Urinary bladder (tissue), 3 donors: ENCODE measurements at regions not wholly inside any gene's neighbourhood (a gene's known extent, or its start where the extent isn't known, plus 50 kb on each side); places are given as distances from the start of the nearest gene placed in this dataset.

Experiments used
- DNase-seq: peaks from one replicate; pipeline ENCODE4 v3.0.0-alpha.2; 2015; ENCODE audit errors: extremely low spot score
- H3K27ac ChIP-seq: one replicate; pipeline ENCODE4 v1.5.1; 2013; ENCODE audit warnings: low read depth, mild to moderate bottlenecking, moderate library complexity
- H3K36me3 ChIP-seq: one replicate; pipeline ENCODE4 v1.6.1; 2013; ENCODE audit warnings: mild to moderate bottlenecking, moderate library complexity; ENCODE audit not compliant: insufficient read depth
- H3K4me1 ChIP-seq: one replicate; pipeline ENCODE4 v1.6.1; 2013; ENCODE audit warnings: mild to moderate bottlenecking, moderate library complexity; ENCODE audit not compliant: insufficient read depth
- H3K4me3 ChIP-seq: one replicate; pipeline ENCODE4 v1.5.1; 2013; ENCODE audit warnings: low read depth, low read length
- WGBS: extraction: QIAGEN DNeasy Blood & Tissue Kit; methylation state at CpG from one replicate; pipeline ENCODE4 v1.1.7; 2013; 5-methylcytosine and 5-hydroxymethylcytosine counted together
- donor health status: healthy with polysubstance abuse.
- donor health status: healthy.

- Histone ChIP-seq H3K4me1 (no peaks in the 10 kb centered on the region), H3K4me3 (no peak overlapping the region), H3K36me3 (no peaks in the 10 kb centered on the region), H3K27ac (no peak overlapping the region)
- whole genome bisulfite sequencing = 86% methylated on average over 9 of the region's 9 CpGs
- DNase-seq = no peak
Measured at GRCh38 chr22:49535126-49535525, 292.5 kb downstream of the BRD1 start.

GRCh38 chr22:49534386-49534785, 293.3 kb downstream of the BRD1 start:
- Histone ChIP-seq H3K4me3 (no peak overlapping the region), H3K36me3 (no peaks in the 10 kb centered on the region), H3K4me1 (no peaks in the 10 kb centered on the region), H3K27ac (no peak overlapping the region)
- WGBS = 62% methylated on average over 16 of the region's 16 CpGs
- DNase-seq = no peak

DNA sequence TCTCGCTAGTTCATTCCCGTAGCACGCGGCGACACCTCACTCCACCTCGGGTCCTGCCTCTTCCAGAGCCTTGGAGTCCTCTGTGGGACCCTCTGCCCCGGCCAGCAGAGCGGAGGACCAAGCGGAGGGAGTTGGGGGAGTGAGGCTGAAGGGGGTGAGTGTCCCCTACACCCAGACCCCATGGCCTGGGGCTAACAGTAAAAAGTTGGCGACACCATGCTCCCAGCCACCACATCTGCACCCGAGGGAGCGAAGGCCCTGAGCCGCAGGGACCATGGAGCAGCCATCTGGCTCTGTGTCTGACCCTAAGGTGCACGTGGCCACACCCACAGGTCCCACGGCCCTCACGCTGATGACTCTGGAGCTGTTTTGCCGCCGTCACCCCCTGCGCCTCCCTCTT, 293.8 kb downstream of the BRD1 start:
- H3K4me3 ChIP-seq = no peak overlapping the region
- H3K27ac ChIP-seq = no peak overlapping the region
- no peaks in the 10 kb centered on the region for H3K4me1 ChIP-seq
- no peaks in the 10 kb centered on the region for H3K36me3 ChIP-seq
- 88% methylated on average over 19 of the region's 19 CpGs for WGBS
- no peak for DNase-seq

DNA sequence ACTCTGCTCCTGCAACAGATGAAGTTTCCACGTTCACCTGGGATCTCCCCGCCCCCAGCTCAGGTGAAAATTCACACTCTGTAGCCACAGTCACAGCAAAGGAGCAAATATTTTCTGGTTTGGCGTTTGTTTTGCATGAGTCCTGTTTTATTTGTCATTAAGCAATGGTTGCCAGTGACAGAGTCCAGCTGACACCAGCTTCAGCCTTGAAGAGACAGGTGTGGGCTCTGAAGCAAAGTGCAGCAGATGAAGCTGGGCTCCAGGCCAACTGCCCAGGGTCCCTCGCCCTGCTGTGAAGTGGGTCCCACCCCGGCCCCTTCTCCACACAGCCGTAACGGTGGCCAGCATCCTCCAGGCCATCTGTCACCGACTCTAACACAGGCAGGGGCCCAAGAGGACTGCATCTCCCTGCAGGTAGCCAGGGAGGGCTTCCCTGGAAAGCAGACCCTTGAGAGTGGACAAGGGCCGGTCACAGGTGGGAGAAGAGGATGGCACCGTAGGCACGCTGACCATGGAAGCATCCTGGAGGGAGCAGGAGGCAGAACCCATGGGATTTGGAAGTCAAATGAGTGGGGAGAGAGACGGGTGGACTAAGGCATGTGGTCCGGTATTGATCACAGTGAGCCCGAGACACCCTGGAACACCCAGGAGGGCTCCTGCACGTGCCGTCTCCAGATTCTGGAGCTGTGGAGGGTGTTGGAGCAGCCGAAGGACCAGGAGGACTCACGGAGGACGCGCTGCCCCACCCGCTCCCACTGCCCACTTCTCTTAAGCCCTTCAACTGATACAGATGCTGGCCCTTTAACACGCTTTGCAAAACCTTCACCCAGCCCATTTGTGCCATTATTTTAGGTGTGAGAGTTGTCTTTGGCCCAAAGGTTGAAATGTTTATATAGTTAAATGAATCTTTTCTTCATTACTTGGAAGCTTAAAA, 294.5 kb downstream of the BRD1 start:
- Histone ChIP-seq H3K4me1 (no peaks in the 10 kb centered on the region), H3K27ac (no peak overlapping the region), H3K36me3 (no peaks in the 10 kb centered on the region), H3K4me3 (no peak overlapping the region)
- 79% methylated on average over 22 of the region's 22 CpGs for WGBS
- no peak for DNase-seq

- Histone ChIP-seq H3K4me3 (no peak overlapping the region), H3K36me3 (no peaks in the 10 kb centered on the region), H3K27ac (no peak overlapping the region), H3K4me1 (no peaks in the 10 kb centered on the region)
- no peak for DNase-seq
- 66% methylated on average over 11 of the region's 11 CpGs for WGBS
Measured at GRCh38 chr22:49531368-49531791, 296.3 kb downstream of the BRD1 start.

GRCh38 chr22:49530671-49531367, 296.9 kb downstream of the BRD1 start:
- H3K4me3 ChIP-seq = no peak overlapping the region
- H3K36me3 ChIP-seq = no peaks in the 10 kb centered on the region
- H3K27ac ChIP-seq = no peak overlapping the region
- no peaks in the 10 kb centered on the region for H3K4me1 ChIP-seq
- WGBS = 79% methylated on average over 19 of the region's 19 CpGs
- DNase-seq = no peak

DNA sequence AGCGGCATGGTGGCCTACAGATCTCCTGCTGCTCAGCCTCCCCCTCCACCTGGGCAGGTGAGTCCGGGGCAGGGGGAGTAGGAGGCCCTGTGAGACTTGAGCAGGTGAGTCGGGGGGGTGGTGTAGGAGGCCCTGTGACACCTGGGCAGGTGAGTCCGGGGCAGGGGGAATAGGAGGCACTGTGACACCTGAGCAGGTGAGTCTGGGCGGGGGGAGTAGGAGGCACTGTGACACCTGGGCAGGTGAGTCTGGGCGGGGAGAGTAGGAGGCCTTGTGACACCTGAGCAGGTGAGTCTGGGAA, 299.3 kb downstream of the BRD1 start:
- no peak for DNase-seq
- Histone ChIP-seq H3K4me1 (no peaks in the 10 kb centered on the region), H3K27ac (no peak overlapping the region), H3K36me3 (no peaks in the 10 kb centered on the region), H3K4me3 (no peak overlapping the region)
- WGBS = 71% methylated on average over 6 of the region's 6 CpGs

DNA sequence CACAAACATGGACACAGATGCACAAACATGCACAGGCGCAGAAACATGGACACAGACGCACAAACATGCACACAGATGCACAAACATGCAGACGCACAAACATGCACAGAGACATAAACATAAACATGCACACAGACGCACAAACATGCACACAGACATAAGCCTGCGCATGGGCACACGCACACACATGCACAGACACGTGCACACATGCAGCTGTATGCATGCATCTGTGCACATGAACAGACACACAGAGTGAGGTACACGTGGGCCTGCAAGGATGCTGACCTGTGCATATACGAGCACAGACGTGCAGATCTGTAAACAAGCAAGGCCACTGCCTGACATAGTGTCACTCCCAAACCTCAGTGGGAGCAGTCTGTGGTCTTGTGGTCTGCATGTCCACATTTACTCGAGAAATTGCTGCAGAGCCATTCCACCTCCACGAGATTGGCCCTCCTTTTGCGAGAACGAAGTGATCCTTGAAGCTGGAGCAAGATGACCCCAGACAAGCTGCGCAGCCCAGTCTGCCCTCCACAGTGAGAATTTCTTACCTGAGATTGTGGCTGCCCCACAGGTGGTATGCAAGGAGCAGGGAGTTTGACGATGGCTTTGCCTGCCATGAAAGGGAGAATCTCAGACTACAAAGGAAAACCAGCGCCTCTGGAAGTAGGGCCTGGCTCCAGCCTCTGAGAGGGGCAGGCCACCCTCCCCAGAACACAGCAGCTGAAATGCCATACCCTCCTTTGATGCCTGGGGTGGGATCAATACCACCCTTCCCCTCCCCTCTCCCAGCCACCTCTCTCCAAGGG, 299.9 kb downstream of the BRD1 start:
- Histone ChIP-seq H3K4me1 (no peaks in the 10 kb centered on the region), H3K36me3 (no peaks in the 10 kb centered on the region), H3K27ac (no peak overlapping the region), H3K4me3 (no peak overlapping the region)
- DNase-seq = no peak
- WGBS = 74% methylated on average over 17 of the region's 17 CpGs

DNA sequence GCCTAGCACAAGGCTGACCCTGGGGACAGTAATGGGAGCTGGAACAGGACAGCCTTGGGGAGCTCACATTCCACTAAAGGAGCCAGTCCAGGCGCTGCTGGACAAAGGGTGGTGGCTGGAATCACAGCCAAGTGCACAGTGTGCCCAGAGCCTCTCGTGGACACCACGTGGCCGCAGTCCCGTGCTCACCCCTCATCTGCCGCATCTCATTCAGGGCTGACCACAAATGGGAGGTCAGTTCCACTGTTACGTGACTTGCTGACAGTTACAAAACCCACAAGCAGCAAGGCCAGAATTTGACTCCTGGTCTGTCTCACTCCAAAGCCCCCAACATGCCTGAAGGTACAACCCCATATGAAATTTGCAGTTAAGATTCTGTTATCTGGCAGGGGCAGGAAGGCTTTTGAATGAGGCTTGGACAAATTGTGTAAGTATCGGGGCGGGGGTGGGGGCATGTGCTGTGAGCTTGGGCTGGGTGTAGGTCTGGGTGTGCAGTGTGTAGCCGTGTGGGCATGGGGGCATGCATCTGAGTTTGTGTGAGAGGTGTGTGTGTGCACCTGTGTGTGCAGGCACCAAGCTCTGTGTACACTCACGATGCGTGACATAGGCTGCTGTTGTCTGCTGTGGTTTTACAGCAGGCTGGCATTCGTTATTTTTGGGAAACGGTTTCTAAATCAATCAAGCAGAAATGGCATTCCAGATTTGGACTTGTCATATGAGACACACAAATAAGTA, 301.7 kb downstream of the BRD1 start:
- 68% methylated on average over 14 of the region's 14 CpGs for WGBS
- Histone ChIP-seq H3K4me1 (no peaks in the 10 kb centered on the region), H3K4me3 (no peak overlapping the region), H3K27ac (no peak overlapping the region), H3K36me3 (no peaks in the 10 kb centered on the region)
- no peak for DNase-seq

DNA sequence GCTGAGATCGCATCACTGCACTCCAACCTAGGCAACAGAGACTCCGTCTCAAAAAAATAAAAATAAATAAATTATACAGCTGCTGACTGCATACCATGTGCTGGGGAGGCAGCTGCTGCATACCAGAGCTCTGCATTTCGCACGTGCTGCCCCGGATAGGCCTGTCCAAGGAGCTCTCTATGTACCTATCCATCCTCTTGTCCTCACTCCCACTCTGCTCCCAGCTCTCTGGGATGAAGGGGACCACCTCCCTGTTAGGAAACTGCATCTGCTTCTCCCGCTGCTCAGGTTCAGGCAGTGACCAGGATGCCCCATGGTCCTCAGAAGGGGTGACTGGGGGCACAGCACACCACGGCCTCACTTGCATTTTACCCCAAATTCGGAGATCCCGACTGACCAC, 302.3 kb downstream of the BRD1 start:
- DNase-seq = no peak
- 59% methylated on average over 9 of the region's 9 CpGs for WGBS
- Histone ChIP-seq H3K27ac (no peak overlapping the region), H3K4me3 (no peak overlapping the region), H3K36me3 (no peaks in the 10 kb centered on the region), H3K4me1 (no peaks in the 10 kb centered on the region)

- H3K4me1 ChIP-seq = no peaks in the 10 kb centered on the region
- H3K27ac ChIP-seq = no peak overlapping the region
- WGBS = 42% methylated on average over 5 of the region's 5 CpGs
- no peaks in the 10 kb centered on the region for H3K36me3 ChIP-seq
- no peak overlapping the region for H3K4me3 ChIP-seq
- no peak for DNase-seq
Measured at GRCh38 chr22:49524362-49524761, 303.3 kb downstream of the BRD1 start.

- DNase-seq = no peak
Measured at GRCh38 chr22:49523374-49524008, 304.2 kb downstream of the BRD1 start.

More at GRCh38 chr22:49523374-49524008, 304.2 kb downstream of the BRD1 start:
- WGBS = 65% methylated on average over 15 of the region's 15 CpGs
- H3K36me3 ChIP-seq = no peaks in the 10 kb centered on the region
- H3K27ac ChIP-seq = no peak overlapping the region
- no peaks in the 10 kb centered on the region for H3K4me1 ChIP-seq
- H3K4me3 ChIP-seq = no peak overlapping the region
